ENCODE measurements at regions not wholly inside any gene's neighbourhood (a gene's known extent, or its start where the extent isn't known, plus 50 kb on each side); places are given as distances from the start of the nearest gene placed in this dataset.

DNA sequence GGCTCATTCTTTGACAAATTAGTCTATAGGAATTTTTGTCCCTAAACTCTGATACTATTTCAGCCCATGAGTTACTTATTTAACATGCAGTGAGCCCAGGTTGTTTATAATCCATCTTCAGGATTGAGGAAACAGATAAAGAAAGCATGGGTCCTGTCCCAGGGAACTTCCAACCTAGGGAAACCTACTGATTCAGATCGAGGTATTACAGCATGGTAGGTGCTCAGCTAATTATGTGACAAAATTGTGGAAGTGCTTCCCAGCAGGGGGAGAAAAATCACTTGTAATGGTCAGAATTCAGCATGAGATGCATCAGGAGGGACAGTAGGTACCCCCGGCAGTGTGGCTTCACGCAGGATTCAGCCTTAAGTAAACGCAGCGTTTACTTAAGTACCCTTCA lies 171.3 kb downstream of the NUFIP1 start:
- H3K27ac Mint-ChIP-seq: no peak overlapping the region
- peaks cover 24% of the 10 kb centered on the region for H3K4me1 Mint-ChIP-seq (ENCODE audit: low read depth)
- no peaks in the 10 kb centered on the region for H3K36me3 Mint-ChIP-seq (ENCODE audit: low read depth)
- intact Hi-C loops (cut with micrococcal nuclease): loop anchor here (2.0 to 5.0 kb wide), 4 partner anchors 51 to 241 kb away; partner anchors contain the start of gene TSC22D1
- no peak for DNase-seq (ENCODE audit: low spot score)
- H3K27me3 Mint-ChIP-seq (ENCODE audit: low read depth): peaks cover 33% of the 10 kb centered on the region
- no peak overlapping the region for H3K4me3 Mint-ChIP-seq (ENCODE audit: low read depth)
- peaks cover 3% of the 10 kb centered on the region for H3K9me3 Mint-ChIP-seq

DNA sequence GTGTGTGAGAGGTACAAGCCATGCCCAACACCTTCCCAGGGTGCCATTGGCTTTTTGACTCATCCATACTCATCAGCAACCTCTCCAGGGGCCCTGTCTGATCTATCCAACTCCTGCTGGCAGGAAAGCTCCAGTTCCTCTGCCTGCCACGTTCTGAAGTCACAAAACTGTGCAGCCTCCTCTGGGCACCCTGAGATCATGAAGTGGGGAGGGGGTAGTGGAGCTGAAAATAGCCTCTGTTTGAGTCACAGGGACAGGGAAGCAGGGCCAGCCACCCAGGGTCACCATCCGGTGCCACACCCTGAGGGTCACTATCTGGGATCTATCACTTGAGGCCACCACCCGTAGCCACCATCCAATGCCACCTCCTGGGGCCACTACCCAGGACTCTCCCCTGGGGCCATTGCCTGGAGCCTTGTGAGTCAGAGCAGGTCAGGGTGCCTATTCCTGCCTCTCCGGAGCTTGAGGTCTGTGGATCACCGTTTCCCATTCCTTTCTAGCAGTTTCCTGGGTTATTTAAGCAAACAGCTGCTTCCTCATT lies 172.1 kb downstream of the NUFIP1 start:
- Mint-ChIP-seq H3K36me3 (ENCODE audit: low read depth) (no peaks in the 10 kb centered on the region), H3K9me3 (peaks cover 3% of the 10 kb centered on the region), H3K27me3 (ENCODE audit: low read depth) (peaks cover 38% of the 10 kb centered on the region), H3K27ac (no peak overlapping the region), H3K4me3 (ENCODE audit: low read depth) (no peak overlapping the region), H3K4me1 (ENCODE audit: low read depth) (peaks cover 24% of the 10 kb centered on the region)
- intact Hi-C loops (cut with micrococcal nuclease): loop anchor here (5.0 kb wide), 3 partner anchors 50 to 240 kb away; partner anchors contain the start of gene TSC22D1
- DNase-seq (ENCODE audit: low spot score): no peak

DNA sequence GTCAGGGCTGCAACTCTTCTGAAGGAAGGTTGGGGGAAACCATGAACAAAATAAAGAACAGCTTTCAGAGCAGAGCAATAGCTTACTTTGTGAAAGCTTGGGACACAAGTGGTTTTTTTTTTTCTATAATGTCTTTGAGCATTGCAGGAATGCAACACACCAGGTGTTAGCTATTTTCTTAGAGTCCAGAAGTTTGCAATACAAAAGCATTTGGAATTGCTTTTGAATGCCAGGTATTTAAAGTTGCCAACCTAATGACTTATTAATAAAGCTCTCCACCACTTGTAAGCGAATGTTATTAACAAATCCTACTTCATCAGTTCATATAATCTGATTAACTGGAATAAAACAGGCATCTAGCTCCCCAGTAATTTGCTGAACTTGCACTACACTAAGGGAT lies 172.6 kb downstream of the NUFIP1 start:
- Mint-ChIP-seq H3K4me3 (ENCODE audit: low read depth) (no peak overlapping the region), H3K27me3 (ENCODE audit: low read depth) (peaks cover 40% of the 10 kb centered on the region), H3K4me1 (ENCODE audit: low read depth) (peaks cover 24% of the 10 kb centered on the region), H3K36me3 (ENCODE audit: low read depth) (no peaks in the 10 kb centered on the region), H3K27ac (no peak overlapping the region), H3K9me3 (peaks cover 3% of the 10 kb centered on the region)
- DNase-seq (ENCODE audit: low spot score): no peak
- intact Hi-C loops (cut with micrococcal nuclease): loop anchor here (5.0 kb wide), 3 partner anchors 49 to 239 kb away; partner anchors contain the start of gene TSC22D1

DNA sequence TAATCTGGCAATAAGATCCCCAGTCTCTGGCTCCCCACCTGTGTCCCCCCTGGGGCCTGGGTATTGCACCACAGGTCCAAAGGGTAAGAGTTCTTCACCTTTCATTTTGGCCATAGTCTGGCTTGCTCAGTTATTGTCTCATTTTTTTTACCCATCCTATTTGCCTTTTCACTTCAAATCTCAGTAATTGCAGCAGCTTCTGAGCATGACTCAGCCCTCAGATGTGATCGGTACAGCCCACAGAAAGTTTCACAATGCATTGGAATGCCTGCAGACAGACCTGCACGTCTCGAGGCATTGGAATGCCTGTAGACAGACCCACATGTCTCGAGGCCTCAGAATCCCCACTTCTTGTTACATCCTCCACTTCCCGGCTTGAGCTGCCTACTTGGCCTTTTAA lies 173.6 kb downstream of the NUFIP1 start:
- Mint-ChIP-seq H3K27ac (no peak overlapping the region), H3K9me3 (peaks cover 3% of the 10 kb centered on the region), H3K27me3 (ENCODE audit: low read depth) (peaks cover 45% of the 10 kb centered on the region), H3K4me1 (ENCODE audit: low read depth) (peaks cover 26% of the 10 kb centered on the region), H3K36me3 (ENCODE audit: low read depth) (no peaks in the 10 kb centered on the region), H3K4me3 (ENCODE audit: low read depth) (no peak overlapping the region)
- DNase-seq (ENCODE audit: low spot score): peak; percentile 10
- intact Hi-C loops (cut with micrococcal nuclease): loop anchor here (1.0 to 5.0 kb wide), 5 partner anchors 48 to 238 kb away; partner anchors contain the start of gene TSC22D1

DNA sequence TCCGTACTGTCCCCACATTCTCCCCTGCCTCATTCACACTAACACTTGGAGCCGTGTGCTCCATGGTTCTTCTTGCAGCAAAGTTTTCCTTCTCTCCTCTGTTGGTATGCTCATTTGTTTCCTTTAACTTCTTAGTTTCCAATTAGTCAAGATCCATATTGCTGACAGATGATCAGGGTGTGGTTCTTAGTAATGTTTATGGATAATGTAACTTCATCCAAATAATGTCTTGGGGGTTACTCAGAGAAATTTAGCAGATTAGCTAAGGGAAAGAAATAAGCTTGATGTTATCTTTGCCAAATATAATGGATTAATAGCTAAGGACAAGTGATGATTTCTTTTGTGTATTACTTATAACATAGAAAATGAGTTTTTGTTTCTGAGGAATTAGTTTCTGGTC lies 174.4 kb downstream of the NUFIP1 start:
- no peak for DNase-seq (ENCODE audit: low spot score)
- peaks cover 25% of the 10 kb centered on the region for H3K4me1 Mint-ChIP-seq (ENCODE audit: low read depth)
- H3K27me3 Mint-ChIP-seq (ENCODE audit: low read depth): peaks cover 45% of the 10 kb centered on the region
- no peaks in the 10 kb centered on the region for H3K36me3 Mint-ChIP-seq (ENCODE audit: low read depth)
- H3K4me3 Mint-ChIP-seq (ENCODE audit: low read depth): no peak overlapping the region
- H3K9me3 Mint-ChIP-seq: peaks cover 3% of the 10 kb centered on the region
- no peak overlapping the region for H3K27ac Mint-ChIP-seq
- intact Hi-C loops (cut with micrococcal nuclease): loop anchor here (1.0 to 5.0 kb wide), 5 partner anchors 48 to 238 kb away; partner anchors contain the start of gene TSC22D1

DNA sequence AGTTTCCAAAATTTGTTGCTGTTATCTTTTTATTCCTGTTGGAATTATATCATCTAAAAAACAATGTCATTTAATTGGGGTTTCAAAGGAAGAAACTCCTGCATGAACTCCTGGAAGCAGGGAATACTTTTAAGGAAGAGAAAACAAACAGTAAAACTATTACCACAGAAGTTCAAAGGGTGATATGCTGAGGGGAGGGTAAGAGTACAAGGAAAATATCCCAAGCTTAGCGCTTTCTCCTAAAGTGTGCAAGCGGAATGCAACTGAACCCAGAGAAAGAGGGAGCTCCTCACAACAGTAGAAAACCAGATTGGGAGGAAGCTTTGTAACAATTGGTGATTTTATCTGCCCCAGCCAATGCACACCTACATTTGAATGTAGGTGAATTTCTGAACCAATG lies 175.1 kb downstream of the NUFIP1 start:
- intact Hi-C loops (cut with micrococcal nuclease): loop anchor here (2.0 kb wide), 1 partner anchor 165 kb away; no protein-coding TSS in a partner anchor
- no peak for DNase-seq (ENCODE audit: low spot score)
- peaks cover 18% of the 10 kb centered on the region for H3K4me1 Mint-ChIP-seq (ENCODE audit: low read depth)
- no peaks in the 10 kb centered on the region for H3K36me3 Mint-ChIP-seq (ENCODE audit: low read depth)
- no peaks in the 10 kb centered on the region for H3K9me3 Mint-ChIP-seq
- no peak overlapping the region for H3K4me3 Mint-ChIP-seq (ENCODE audit: low read depth)
- no peak overlapping the region for H3K27ac Mint-ChIP-seq
- peaks cover 42% of the 10 kb centered on the region for H3K27me3 Mint-ChIP-seq (ENCODE audit: low read depth)

DNA sequence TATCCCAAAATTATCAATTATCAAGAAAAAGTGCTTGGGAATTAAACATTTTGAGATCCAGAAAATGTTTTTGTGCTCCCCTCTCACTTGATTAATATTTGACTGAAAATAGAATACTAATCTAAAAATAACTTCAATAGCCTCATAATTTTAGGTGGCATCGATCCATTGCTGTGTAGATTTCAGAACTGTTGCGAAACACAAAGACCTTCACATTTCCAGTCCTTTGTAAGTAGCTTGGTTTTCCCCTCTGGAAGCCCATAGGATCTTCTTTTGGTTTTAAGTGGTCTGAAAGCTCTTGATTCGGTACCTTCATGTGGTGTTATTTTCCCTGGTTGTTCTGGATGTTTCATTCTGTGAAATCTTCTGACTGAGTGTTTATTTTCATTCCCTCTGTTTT lies 176.5 kb downstream of the NUFIP1 start:
- no peak overlapping the region for H3K27ac Mint-ChIP-seq
- H3K9me3 Mint-ChIP-seq: no peaks in the 10 kb centered on the region
- no peak overlapping the region for H3K4me3 Mint-ChIP-seq (ENCODE audit: low read depth)
- no peaks in the 10 kb centered on the region for H3K36me3 Mint-ChIP-seq (ENCODE audit: low read depth)
- peaks cover 40% of the 10 kb centered on the region for H3K27me3 Mint-ChIP-seq (ENCODE audit: low read depth)
- intact Hi-C loops (cut with micrococcal nuclease): no loop called here
- peaks cover 12% of the 10 kb centered on the region for H3K4me1 Mint-ChIP-seq (ENCODE audit: low read depth)
- no peak for DNase-seq (ENCODE audit: low spot score)

DNA sequence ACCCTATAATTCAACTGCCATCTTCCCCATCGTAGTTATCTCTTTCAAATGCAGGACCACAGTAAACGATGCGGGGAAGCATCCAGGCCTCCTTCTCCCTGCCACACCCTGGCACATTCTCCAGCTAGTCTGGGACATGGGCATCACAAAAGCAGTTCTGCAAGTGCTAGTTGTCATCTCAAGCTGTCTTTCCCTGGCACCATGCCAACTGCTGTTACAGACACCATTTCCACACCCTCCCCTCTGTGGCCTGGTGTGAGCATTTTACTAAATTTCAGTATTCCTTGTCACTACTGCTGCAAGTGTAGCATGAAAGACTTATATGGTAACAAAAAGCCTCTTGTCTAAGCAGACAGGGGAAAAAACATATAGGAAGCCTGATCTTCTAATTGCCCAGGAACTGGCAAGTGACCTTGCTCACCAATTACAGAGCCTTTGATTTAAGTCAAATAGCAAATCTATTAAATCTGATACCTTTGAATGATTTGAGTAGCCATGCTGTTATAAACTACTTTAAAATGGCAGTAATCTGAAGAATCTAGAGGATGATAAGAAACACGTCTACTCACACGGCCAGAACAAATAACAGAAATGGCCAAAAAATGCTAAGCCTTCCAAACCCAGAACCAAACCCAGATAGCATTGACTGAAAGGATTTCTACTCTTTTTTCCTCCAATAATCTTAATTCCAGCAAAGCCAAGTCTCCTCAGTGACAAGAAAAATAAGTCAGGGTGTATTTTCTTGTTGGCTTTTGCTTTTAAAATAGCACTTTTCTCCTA lies 179.0 kb downstream of the NUFIP1 start:
- H3K9me3 Mint-ChIP-seq: no peaks in the 10 kb centered on the region
- intact Hi-C loops (cut with micrococcal nuclease): no loop called here
- no peak overlapping the region for H3K4me3 Mint-ChIP-seq (ENCODE audit: low read depth)
- H3K36me3 Mint-ChIP-seq (ENCODE audit: low read depth): no peaks in the 10 kb centered on the region
- peaks cover 5% of the 10 kb centered on the region for H3K4me1 Mint-ChIP-seq (ENCODE audit: low read depth)
- peaks cover 34% of the 10 kb centered on the region for H3K27me3 Mint-ChIP-seq (ENCODE audit: low read depth)
- DNase-seq (ENCODE audit: low spot score): no peak
- H3K27ac Mint-ChIP-seq: no peak overlapping the region

DNA sequence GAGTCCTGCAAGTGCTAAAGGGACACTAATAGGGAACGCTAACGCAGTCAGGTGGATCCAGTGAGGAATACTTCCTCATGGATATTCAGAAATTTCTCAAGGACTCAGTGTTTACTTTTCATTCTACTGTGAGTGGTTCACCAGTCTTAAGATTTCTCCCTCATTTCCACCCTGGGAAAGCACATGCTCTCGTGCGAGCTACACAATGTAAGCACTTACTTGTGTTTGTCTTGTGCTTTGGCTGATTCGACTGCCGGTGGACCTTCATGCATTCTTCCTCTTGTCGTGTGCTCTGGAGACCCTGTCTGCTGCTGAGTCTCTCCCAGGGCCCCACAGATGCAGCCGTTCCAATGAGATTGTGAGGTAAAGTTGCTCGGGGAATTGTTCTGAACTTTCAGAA lies 180.1 kb downstream of the NUFIP1 start:
- H3K36me3 Mint-ChIP-seq (ENCODE audit: low read depth): no peaks in the 10 kb centered on the region
- peaks cover 27% of the 10 kb centered on the region for H3K27me3 Mint-ChIP-seq (ENCODE audit: low read depth)
- no peak overlapping the region for H3K4me3 Mint-ChIP-seq (ENCODE audit: low read depth)
- peaks cover 2% of the 10 kb centered on the region for H3K4me1 Mint-ChIP-seq (ENCODE audit: low read depth)
- intact Hi-C loops (cut with micrococcal nuclease): no loop called here
- no peak overlapping the region for H3K27ac Mint-ChIP-seq
- no peak for DNase-seq (ENCODE audit: low spot score)
- H3K9me3 Mint-ChIP-seq: no peaks in the 10 kb centered on the region

DNA sequence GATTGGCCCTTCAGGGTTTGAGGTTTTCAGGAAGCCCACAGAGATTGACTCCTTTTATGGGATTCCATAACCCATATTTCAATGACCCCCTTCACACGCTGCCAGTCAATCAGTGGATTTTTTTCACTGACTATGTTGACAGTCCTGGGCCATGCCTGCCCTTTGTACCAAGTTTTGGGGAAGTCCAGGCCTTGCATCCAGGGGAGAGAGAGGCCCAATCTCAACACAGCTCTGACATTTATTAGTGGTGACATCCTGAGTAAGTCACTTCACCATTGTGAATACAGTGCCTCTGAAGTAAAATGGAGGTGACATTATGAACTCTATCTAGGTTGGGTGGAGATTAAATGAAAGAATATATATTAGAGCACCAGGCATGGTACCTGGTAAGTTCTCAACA lies 181.1 kb downstream of the NUFIP1 start:
- no peak for DNase-seq (ENCODE audit: low spot score)
- peaks cover 19% of the 10 kb centered on the region for H3K27me3 Mint-ChIP-seq (ENCODE audit: low read depth)
- no peaks in the 10 kb centered on the region for H3K36me3 Mint-ChIP-seq (ENCODE audit: low read depth)
- H3K4me1 Mint-ChIP-seq (ENCODE audit: low read depth): peaks cover 2% of the 10 kb centered on the region
- H3K9me3 Mint-ChIP-seq: no peaks in the 10 kb centered on the region
- no peak overlapping the region for H3K4me3 Mint-ChIP-seq (ENCODE audit: low read depth)
- intact Hi-C loops (cut with micrococcal nuclease): no loop called here
- no peak overlapping the region for H3K27ac Mint-ChIP-seq

DNA sequence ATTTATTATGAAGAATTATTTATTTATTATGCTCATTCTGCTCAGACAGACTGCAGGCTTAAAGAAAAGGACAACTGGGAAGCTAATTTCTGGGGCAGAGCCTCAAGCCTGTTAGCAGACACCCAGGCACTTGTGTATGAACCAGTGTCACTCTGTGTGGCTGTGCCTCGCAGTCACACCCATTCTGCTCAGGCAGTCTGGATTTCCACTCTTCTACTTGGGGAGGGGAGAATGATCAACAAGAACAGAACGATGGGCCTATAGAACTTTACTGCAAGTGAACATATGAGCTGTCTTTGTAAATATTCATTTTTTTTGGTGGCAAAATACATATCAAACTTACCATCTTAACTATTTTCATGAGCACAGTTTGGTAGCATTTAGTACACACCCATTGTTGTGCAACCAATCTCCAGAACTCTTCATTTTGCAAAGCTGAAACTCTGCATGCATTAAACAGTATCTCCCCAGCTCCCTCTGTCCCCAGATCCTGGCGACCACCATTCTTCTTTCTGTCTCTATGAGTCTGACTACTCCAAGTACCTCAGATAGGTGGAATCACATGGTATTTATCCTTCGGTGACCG lies 181.7 kb downstream of the NUFIP1 start:
- intact Hi-C loops (cut with micrococcal nuclease): no loop called here
- peaks cover 2% of the 10 kb centered on the region for H3K4me1 Mint-ChIP-seq (ENCODE audit: low read depth)
- no peak for DNase-seq (ENCODE audit: low spot score)
- no peak overlapping the region for H3K4me3 Mint-ChIP-seq (ENCODE audit: low read depth)
- no peaks in the 10 kb centered on the region for H3K36me3 Mint-ChIP-seq (ENCODE audit: low read depth)
- H3K9me3 Mint-ChIP-seq: no peaks in the 10 kb centered on the region
- H3K27ac Mint-ChIP-seq: no peak overlapping the region
- peaks cover 15% of the 10 kb centered on the region for H3K27me3 Mint-ChIP-seq (ENCODE audit: low read depth)

DNA sequence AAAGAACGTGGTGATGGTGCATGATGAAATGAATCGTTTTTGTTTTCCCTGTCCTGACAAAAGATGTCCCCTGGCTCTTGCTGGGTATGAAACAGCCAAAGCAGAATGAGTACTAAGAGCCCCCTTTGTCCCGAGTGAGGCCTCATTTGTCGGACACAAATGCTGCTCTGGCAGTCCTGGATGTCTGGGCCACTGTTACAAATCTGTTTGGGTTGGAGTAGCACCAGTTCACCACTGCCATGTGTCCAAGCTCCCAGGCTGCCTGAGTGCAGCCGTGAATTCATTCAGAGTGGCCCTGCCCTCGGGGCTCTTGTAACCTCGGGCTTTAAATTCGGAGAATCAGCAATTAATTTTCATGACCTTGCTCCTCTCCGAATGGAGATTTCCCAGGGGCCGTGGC lies 182.4 kb downstream of the NUFIP1 start:
- no peaks in the 10 kb centered on the region for H3K9me3 Mint-ChIP-seq
- H3K4me1 Mint-ChIP-seq (ENCODE audit: low read depth): peaks cover 2% of the 10 kb centered on the region
- H3K4me3 Mint-ChIP-seq (ENCODE audit: low read depth): no peak overlapping the region
- peaks cover 10% of the 10 kb centered on the region for H3K27me3 Mint-ChIP-seq (ENCODE audit: low read depth)
- no peak for DNase-seq (ENCODE audit: low spot score)
- intact Hi-C loops (cut with micrococcal nuclease): no loop called here
- H3K27ac Mint-ChIP-seq: no peak overlapping the region
- no peaks in the 10 kb centered on the region for H3K36me3 Mint-ChIP-seq (ENCODE audit: low read depth)

DNA sequence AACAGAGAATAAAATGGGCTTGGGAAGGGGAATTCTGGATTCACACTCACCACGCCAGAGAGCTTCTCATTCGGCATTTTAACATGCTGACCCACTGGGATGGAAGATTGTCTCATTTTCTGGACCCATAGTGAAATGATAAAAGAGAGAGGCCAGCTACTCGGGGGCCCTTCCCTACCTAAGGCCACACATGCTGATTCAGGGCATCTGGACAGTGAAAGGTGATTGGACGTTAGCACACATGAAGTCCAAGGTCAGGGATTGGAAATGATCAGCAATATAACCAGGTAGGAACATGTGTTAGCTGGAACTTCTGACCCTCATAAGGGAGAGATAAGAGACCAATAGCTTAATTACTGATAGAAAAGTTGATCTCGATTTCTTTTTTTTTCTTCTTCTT lies 183.7 kb downstream of the NUFIP1 start:
- Mint-ChIP-seq H3K4me3 (ENCODE audit: low read depth) (no peak overlapping the region), H3K27ac (no peak overlapping the region), H3K4me1 (ENCODE audit: low read depth) (no peaks in the 10 kb centered on the region), H3K9me3 (no peaks in the 10 kb centered on the region), H3K36me3 (ENCODE audit: low read depth) (no peaks in the 10 kb centered on the region), H3K27me3 (ENCODE audit: low read depth) (peaks cover 5% of the 10 kb centered on the region)
- DNase-seq (ENCODE audit: low spot score): no peak
- intact Hi-C loops (cut with micrococcal nuclease): no loop called here
